C4-2B (cell line): ENCODE measurements at regions not wholly inside any gene's neighbourhood (a gene's known extent, or its start where the extent isn't known, plus 50 kb on each side); places are given as distances from the start of the nearest gene placed in this dataset.

Experiments used
- ZFX ChIP-seq: fragments of 450-650 bp; IDR thresholded peaks from 2 replicates; pipeline ENCODE4 v1.6.1; 2017
- TF ChIP-seq, protein P1 (sequence below): fragments of 450-650 bp; conservative IDR thresholded peaks from 2 replicates; pipeline ENCODE4 v1.5.1; 2017; ENCODE audit warnings: mild to moderate bottlenecking

DNA sequence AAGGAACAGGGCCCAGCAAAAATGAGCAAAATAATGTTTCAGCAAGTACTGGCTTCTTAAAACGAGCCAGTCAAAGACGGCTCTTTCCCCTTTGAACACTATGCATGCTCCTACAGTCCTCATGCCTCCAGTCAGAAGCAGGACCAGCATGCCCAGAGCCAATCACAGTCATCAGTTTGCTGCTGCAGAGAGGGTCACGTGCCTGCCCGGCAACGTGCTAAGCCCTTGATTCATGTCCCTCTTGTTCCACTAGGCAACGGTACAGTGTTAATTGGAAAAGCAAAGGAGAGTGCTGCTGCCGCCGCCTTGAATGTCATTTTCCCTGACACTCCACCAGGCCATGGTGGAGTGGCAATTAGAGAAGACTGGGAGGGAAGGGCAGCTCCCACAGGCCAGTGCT, 500.1 kb downstream of the OCA2 start:
- TF ChIP-seq, protein P1, sequence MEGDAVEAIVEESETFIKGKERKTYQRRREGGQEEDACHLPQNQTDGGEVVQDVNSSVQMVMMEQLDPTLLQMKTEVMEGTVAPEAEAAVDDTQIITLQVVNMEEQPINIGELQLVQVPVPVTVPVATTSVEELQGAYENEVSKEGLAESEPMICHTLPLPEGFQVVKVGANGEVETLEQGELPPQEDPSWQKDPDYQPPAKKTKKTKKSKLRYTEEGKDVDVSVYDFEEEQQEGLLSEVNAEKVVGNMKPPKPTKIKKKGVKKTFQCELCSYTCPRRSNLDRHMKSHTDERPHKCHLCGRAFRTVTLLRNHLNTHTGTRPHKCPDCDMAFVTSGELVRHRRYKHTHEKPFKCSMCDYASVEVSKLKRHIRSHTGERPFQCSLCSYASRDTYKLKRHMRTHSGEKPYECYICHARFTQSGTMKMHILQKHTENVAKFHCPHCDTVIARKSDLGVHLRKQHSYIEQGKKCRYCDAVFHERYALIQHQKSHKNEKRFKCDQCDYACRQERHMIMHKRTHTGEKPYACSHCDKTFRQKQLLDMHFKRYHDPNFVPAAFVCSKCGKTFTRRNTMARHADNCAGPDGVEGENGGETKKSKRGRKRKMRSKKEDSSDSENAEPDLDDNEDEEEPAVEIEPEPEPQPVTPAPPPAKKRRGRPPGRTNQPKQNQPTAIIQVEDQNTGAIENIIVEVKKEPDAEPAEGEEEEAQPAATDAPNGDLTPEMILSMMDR = no peak
- TF ChIP-seq ZFX = no peak
